Stimulated activated CD4-positive, alpha-beta T cell treated with anti-CD3 and anti-CD28 coated beads, Interleukin-4, amount 100 ng/mL, for 24 hours (primary cell): ENCODE measurements at regions not wholly inside any gene's neighbourhood (a gene's known extent, or its start where the extent isn't known, plus 50 kb on each side); places are given as distances from the start of the nearest gene placed in this dataset.
"Not testable (repeated sequence)": the region's sequence is repeated elsewhere in the genome, so short reads cannot be mapped to it uniquely, and the experiment has no call there.

ENCODE experiments used
- DNase-seq: peaks from one replicate; pipeline ENCODE4 v3.0.0-alpha.2; 2020

DNA sequence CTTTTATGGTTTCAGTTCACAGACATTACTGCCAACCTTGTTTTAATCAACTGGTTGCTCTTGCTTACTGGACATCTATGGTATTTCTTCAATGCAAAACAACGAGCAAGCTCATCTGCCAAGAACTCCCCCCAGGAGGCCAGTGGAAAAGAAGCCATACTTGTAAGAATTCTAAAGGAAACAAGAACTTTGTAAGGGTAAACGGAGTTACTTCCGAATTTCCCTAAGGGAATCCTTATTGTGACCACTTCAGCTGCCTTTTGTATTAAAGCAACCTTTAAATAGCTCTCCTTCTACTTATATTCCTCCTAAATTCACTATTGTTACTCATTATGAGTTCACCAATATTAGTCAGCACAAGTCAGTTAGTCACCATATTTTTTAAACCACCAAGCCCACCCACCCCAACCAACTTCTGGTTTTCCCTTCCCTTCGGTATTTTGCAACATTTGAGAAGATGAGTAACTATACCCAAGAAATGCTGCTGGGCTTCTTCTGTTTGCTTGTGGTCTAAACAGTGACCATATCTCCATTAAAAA, 602.8 kb upstream of the DIPK2B start:
- peak; percentile 63 for DNase-seq

- no peak for DNase-seq
Measured at GRCh38 chrX:45801554-45801953, 600.9 kb upstream of the DIPK2B start.

DNA sequence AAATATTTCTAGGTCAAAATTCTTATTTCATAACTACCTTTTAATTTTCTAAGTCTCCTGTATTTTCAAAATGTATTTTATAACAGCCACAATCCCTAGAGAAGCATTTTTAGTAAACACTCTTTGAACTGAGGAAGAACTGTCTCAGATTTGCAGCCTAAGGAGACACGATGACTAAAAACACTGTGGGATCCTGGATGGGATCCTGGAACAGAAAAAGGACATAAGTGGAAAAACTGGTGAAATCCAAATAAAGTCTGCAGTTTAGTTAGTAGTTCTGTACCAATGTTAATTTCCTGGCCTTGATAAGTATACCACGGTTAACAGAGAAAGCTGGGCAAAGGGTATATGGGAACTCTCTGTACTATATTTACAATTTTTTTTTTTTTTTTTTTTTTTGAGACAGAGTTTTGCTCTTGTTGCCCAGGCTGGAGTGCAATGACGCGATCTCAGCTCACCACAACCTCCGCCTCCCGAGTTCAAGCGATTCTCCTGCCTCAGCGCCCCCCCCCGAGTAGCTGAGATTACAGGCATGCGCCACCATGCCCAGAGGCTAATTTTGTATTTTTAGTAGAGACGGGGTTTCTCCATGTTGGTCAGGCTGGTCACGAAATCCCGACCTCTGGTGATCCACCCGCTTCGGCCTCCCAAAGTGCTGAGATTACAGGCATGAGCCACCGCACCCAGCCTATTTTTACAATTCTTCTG, 600.2 kb upstream of the DIPK2B start:
- DNase-seq = not testable (repeated sequence)

DNA sequence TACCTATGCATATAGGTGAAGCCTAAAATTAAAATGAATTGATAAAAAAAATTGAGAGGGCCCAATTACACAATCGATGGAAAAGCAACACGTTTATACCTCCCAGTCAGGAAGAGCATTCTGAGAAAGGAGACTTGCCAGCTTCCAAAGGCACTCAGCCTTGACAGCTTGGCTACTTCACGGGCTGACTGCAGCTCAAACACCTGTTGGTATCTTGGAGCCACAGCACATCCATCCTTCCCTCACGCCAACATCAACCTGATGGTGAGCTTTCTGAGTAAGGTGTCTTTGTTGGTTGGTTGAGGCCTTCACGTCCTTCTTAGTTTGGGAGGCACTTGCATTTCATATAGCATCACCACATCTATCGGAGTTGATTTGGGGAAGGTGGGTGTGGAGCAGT, 598.9 kb upstream of the DIPK2B start:
- DNase-seq = no peak

- no peak for DNase-seq
Measured at GRCh38 chrX:45795546-45795945, 594.9 kb upstream of the DIPK2B start.

DNA sequence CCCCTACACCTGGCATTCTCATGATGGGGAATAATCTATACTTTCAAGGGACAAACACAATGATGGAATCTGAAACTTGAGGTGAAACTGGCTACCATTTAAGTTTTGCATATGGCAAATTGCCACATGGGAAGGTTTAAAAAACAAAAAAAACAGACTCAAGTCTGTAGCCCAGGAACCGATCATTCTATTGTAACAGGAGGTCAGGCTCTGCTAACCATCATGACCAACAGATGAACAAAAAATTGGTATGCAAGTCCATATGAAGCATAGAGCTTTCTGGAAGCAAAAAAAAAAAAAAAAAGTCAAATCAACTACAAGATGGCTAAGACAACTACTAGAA, 594.3 kb upstream of the DIPK2B start:
- no peak for DNase-seq

DNA sequence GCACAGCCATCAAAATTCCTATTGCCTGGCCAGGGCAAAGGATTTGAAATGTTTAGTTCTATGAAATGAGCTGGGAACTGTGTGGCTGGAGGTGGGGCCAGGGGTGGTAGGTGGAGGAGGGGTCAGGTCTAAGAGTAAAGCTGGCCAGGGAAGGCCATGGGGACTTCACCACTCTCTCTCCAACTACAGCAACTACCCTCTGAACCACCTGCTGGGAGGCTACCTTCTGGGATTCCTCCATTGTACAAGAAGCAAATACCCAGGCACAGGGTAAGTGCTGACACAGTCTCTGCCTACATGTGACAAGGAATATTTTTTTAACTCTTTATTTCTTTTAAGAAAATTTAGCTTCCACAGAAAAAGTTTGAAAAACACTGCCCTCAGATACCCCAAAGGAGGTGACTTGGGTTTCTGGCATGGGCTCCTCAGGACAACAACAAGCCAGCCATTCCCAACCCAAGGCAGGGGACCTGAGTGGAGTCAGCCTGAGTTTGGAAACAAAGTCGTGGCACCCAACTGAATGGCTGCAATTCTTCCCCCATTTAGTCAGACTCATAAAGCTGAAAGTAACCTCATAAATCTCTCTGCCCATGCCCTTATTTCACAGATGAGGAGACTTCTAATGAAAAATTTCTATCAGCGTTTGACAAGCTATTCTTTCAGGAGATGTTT, 593.8 kb upstream of the DIPK2B start:
- DNase-seq = no peak

- DNase-seq = no peak
Measured at GRCh38 chrX:45788941-45789348, 588.3 kb upstream of the DIPK2B start.

DNA sequence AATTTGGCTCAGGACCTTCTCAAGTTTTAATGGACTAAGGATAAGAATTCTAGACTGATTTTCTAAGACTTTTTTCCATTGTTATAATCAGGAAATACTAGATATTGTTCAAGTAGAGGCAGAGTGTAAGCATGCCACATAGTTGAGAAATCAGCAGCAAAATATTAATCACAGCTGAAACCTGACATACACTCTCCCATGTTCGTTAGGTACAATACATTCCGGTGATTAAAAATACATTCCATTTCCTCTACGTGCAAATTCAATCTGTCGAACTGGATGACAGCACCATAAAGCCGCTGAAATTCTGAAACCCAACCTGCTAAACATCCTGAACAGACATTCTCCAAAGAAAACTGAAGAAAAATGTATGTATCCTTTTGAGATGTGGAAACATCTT, 587.6 kb upstream of the DIPK2B start:
- no peak for DNase-seq

DNA sequence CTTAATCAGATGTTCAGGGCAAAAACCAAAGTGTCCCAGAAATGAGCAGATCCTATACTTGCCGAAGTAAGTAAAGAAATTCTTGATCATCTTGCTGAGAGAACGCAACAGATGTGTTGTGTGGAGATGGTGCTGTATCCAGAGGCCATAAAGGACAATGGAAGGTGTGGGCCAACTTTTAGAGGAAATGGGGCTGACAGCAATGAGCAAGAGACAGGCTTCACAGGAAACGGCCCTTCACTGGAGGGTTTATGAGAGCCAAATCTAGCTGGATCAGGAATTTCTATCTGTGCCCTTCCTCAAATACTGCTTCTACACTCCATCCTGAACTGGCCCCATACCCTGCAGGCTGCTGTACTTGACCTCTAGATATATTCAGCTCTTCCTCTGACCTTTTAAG, 583.9 kb upstream of the DIPK2B start:
- no peak for DNase-seq

GRCh38 chrX:45783002-45783401, 582.3 kb upstream of the DIPK2B start:
- DNase-seq = no peak

GRCh38 chrX:45781901-45782553, 581.4 kb upstream of the DIPK2B start:
- no peak for DNase-seq

DNA sequence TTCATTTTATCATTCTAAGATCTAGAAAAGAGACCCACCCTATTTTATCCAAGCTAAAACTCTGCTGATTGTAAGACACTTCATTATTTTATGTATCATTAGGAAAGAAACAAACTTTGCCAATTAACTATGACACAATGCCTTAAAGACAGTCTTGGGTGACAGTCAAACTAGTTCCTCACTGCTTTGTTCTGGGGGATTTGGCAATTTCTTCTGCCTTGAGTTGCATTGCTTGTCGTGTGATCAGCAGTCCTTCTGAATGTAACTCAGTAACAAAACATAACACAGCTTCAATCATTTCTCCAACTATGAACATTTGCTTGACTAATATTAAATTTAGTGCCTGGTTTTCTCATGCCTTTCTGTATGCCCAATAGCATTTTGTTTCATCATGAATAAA, 577.9 kb upstream of the DIPK2B start:
- no peak for DNase-seq

DNA sequence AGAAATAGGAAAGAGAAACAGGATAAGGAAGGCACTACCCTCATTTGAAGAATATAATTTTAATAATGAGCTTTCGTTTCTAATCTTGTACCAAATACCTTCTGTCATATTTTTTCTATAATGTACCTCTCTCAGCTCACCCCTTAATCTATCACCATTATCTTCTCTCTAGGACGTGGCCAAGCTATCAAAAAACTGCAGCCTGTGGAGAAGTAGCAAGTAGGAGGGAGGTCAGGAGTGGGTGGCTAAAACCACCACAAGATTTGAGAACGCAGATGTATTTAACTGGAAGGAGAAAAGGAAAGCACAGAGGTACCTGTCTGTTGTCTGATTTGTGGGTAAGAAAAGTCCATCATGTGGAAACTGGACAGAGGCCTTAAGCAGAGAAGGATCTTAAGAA, 576.7 kb upstream of the DIPK2B start:
- no peak for DNase-seq

GRCh38 chrX:45775468-45775867, 574.8 kb upstream of the DIPK2B start:
- no peak for DNase-seq

GRCh38 chrX:45774961-45775360, 574.3 kb upstream of the DIPK2B start:
- peak; percentile 27 for DNase-seq

GRCh38 chrX:45773572-45773971, 572.9 kb upstream of the DIPK2B start:
- no peak for DNase-seq

DNA sequence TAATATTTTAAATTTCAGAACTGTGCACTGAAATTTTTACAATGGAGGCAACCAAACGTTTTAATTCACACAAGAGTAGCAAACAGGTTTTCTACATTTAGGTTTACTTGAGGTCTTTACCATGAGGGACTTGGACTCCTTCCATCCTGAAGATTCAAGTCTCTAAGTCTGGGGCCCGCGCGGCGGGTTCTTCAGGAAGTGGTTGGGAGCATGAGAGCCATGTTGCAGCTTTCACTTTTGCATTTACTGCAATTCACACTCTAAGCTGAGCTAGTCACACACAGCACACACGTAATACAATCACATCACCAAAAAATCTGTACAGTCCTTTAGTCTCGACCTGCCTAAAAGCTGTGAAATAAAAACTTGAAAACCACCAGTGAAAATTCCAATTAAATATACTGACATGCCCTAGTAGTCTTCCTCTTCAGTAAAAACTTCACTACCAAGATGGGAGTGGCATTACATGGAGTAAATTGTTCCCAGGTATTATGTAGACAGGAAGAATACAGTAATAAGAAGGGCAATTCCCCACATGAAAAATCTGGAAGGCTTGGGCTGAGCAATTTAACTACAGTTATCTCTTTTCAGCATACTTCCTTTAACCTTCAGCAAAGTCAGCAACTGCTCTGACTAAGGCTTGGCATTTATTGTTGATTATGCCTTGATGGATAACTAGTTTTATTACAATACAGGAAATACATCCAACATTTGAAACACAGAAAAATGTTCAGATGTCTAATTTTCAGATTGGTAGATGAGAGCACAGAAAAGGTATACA, 571.1 kb upstream of the DIPK2B start:
- DNase-seq = peak; percentile 52

DNA sequence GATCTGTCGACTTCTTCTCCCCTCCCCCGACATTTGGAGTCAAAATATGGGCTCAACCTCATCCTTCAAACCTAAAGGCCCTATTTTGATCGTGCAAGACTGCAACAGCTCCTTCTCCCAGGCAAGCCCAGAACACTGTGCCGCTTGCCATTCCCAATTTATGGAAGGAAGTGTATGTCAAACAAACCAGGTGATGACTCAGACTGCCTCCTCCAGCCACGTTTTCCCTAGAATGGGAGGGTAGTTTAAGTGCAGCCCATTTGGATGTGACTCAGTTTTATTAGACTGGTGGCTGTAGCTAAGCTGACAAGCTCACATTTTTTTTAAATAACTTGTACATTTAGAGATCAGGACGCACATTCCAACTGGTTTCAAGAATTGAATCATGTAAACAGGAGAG, 570.4 kb upstream of the DIPK2B start:
- no peak for DNase-seq

DNA sequence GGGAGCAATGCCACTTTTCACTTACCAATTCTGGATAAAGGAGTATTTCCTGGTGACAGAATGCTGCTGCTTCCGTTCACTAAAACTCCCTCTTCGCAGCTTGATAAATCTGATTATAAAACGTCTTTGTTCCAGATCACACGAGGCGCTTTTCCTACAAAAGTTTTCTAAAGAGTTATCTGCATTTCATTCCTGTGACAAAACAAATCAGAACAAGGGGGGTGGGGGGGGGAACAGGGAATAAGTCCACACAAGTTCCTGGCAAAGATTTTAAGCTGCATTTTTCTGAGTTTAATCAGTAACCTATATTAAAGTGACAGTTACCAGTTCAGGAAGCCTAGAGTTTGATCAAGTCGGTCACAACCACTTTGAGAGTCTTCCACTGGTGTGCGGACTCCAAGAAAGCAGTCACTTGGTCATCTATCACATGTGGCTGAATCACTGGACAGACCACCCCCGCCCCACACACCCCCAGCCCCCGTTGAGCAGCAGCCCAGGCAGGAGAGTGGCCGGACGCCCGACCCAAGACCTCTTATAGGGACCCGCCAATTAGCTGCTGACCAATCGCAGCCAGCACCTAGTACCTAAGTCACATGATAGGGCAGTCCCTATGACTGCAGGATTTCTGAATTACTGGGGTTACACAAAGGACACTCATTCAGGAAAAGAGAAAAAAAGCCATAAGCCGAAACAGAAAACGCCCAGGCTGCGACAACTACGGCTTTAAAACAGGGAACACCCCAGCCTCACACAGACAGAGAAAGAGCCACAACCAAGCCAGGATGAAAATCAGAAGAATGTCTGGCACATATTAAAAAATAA, 569.3 kb upstream of the DIPK2B start:
- peak; percentile 53 for DNase-seq

DNA sequence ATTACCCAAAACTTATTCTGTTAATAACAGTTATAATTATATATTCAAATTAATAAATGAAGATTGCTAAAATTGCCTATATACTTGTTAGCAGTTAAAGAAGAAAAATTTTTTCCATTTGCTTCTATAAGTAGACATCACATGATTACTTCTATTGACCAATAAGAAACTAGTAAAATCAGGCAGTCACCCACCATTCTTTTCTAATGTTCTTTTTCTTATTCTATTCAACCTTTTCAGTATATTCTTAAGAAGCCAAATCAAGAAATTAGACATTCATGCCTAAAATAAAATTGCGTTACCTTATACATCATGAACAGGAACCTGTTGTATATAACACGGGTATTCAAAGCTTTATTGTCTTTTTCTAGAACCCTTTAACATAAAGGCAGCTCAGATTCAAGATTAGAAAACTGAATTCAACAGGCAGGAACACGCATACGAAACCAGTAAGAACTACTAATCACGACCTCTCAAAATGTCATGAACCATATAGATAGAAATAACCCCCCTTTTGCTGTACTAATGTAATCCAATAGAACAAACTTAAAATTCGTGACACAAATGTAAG, 568.1 kb upstream of the DIPK2B start:
- no peak for DNase-seq

DNA sequence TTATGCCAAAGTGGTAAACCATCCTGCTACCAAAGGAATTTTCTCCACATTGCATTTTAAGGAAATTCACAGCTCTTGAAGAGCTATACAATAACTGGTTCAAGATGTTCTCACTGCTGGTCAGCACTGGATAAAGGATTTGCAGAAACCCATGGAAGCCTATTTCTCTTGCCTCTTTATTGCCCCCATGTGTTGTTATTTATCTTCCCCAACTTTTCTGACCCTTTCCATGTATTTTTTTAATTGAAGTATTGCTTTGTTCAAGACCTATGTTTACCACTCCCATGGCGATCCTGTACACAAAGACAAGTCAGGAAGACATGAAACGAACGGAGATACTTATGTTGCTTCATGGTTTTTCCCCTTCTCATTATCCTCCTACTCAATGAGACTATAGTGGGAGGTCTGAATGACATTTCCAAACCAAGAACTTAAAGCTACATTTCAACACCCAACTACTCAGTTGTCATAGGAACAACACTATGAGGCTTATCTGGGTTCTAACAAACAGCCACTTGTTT, 566.4 kb upstream of the DIPK2B start:
- DNase-seq = no peak
